RWPE1 (cell line): ENCODE measurements at regions not wholly inside any gene's neighbourhood (a gene's known extent, or its start where the extent isn't known, plus 50 kb on each side); places are given as distances from the start of the nearest gene placed in this dataset.
"Not testable (repeated sequence)": the region's sequence is repeated elsewhere in the genome, so short reads cannot be mapped to it uniquely, and the experiment has no call there.

ENCODE experiments used
- CTCF ChIA-PET: fragments of 350-600 bp; sonication (Branson Sonifier 250); formaldehyde crosslinking; extraction: SDS; loops from one replicate; lab custom pipeline; 2021; lab: Yijun Ruan, JAX
- POLR2A ChIA-PET: fragments of 400-600 bp; formaldehyde crosslinking; extraction: SDS; loops from one replicate; lab custom pipeline; 2020; ENCODE audit warnings: antibody characterized with exemption; ENCODE audit not compliant: low non-redundant PET; lab: Yijun Ruan, JAX
- DNase-seq: peaks from one replicate; pipeline ENCODE4 v3.0.0; 2012; ENCODE audit warnings: low spot score
- H3K27ac ChIP-seq: fragments of 450-650 bp; 2 replicates; pipeline ENCODE4 v1.5.1; 2017
- TF ChIP-seq, protein P1 (sequence below): fragments of 450-650 bp; conservative IDR thresholded peaks from 2 replicates; pipeline ENCODE4 v1.5.1; 2017; ENCODE audit warnings: low read depth, mild to moderate bottlenecking

DNA sequence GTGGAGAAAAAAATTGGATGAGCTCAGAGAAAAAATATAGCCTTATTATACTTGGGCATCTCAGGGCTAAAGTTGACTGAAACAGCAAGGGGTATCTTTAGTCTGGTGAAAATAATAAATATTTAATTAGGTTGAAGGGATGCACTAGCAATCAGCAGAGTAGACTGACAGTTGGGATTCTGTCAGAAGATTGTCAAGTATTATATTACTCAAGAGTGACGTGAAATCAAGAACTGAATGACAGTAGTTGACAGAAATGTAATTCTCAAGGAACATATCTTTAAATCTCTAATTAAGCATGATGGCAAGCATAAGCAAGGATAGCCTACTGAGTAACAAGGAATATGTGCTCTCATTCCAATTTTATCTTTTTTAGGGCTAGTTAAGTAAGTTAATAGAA lies 1301.1 kb downstream of the DSC3 start:
- POLR2A ChIA-PET = no interaction called here
- H3K27ac ChIP-seq = no peak overlapping the region
- CTCF ChIA-PET = no interaction called here
- TF ChIP-seq, protein P1, sequence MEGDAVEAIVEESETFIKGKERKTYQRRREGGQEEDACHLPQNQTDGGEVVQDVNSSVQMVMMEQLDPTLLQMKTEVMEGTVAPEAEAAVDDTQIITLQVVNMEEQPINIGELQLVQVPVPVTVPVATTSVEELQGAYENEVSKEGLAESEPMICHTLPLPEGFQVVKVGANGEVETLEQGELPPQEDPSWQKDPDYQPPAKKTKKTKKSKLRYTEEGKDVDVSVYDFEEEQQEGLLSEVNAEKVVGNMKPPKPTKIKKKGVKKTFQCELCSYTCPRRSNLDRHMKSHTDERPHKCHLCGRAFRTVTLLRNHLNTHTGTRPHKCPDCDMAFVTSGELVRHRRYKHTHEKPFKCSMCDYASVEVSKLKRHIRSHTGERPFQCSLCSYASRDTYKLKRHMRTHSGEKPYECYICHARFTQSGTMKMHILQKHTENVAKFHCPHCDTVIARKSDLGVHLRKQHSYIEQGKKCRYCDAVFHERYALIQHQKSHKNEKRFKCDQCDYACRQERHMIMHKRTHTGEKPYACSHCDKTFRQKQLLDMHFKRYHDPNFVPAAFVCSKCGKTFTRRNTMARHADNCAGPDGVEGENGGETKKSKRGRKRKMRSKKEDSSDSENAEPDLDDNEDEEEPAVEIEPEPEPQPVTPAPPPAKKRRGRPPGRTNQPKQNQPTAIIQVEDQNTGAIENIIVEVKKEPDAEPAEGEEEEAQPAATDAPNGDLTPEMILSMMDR = no peak
- DNase-seq = no peak

- POLR2A ChIA-PET = no interaction called here
- H3K27ac ChIP-seq = no peak overlapping the region
- DNase-seq = no peak
- TF ChIP-seq, protein P1 = no peak
- CTCF ChIA-PET = no interaction called here
Observed at GRCh38 chr18:29737620-29738019, 1304.9 kb downstream of the DSC3 start.

GRCh38 chr18:29737190-29737589 lies 1305.4 kb downstream of the DSC3 start:
- TF ChIP-seq, protein P1 = no peak
- H3K27ac ChIP-seq = no peak overlapping the region
- CTCF ChIA-PET = no interaction called here
- no peak for DNase-seq
- POLR2A ChIA-PET = no interaction called here

GRCh38 chr18:29730073-29730472 lies 1312.5 kb downstream of the DSC3 start:
- CTCF ChIA-PET = interaction anchor here (0.7 kb wide), 2 partner anchors 52 to 657 kb away, joined by 3 read pairs; no protein-coding TSS in a partner anchor
- no peak for DNase-seq
- POLR2A ChIA-PET = no interaction called here
- TF ChIP-seq, protein P1 = no peak
- H3K27ac ChIP-seq = no peak overlapping the region

DNA sequence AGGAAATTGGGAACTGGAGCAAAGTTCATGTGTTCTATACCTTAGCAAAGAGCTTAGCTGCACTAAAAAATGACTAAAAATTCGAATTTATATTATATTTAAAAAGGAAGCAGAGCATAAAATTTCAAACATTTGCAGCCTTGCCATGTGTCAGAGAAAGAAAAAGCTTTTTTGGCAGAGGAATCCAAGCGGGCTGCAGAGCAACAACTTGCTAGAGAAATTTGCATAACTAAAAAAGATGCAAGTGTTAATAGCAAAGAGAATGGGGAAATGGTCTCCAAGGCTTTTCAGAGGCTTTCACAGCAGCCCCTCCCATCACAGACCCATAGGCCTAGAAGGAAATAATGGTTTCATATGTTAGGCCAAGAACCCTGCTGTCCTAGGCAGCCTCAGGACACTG lies 1315.9 kb downstream of the DSC3 start:
- DNase-seq = no peak
- H3K27ac ChIP-seq = no peak overlapping the region
- ChIA-PET POLR2A (no interaction called here), CTCF (interaction anchor here (0.6 kb wide), 1 partner anchor 18 kb away, joined by 3 read pairs; no protein-coding TSS in a partner anchor)
- TF ChIP-seq, protein P1 = no peak

GRCh38 chr18:29723486-29723885 lies 1319.1 kb downstream of the DSC3 start:
- H3K27ac ChIP-seq, POLR2A ChIA-PET, CTCF ChIA-PET, DNase-seq: not testable (repeated sequence)

DNA sequence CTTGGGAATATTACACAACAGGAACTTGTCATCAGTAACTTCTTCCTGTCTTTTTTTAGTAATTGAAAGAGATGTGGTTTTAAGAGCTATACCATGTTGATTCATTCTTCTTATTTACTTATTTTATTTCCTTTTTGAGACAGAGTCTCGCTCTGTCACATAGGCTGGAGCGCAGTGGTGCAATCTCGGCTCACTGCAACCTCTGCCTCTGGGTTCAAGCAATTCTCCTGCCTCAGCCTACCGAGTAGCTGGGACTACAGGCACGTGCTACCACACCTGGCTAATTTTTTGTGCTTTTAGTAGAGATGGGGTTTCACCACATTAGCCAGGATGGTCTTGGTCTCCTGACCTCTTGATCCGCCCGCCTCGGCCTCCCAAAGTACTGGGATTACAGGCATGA lies 1326.6 kb downstream of the DSC3 start:
- DNase-seq, H3K27ac ChIP-seq, POLR2A ChIA-PET, CTCF ChIA-PET: not testable (repeated sequence)

GRCh38 chr18:29712785-29713184 lies 1329.8 kb downstream of the DSC3 start:
- CTCF ChIA-PET = no interaction called here

More at GRCh38 chr18:29712785-29713184, 1329.8 kb downstream of the DSC3 start:
- no peak for DNase-seq
- TF ChIP-seq, protein P1 = no peak
- no peak overlapping the region for H3K27ac ChIP-seq
- POLR2A ChIA-PET = no interaction called here
